ENCODE measurements at regions not wholly inside any gene's neighbourhood (a gene's known extent, or its start where the extent isn't known, plus 50 kb on each side); places are given as distances from the start of the nearest gene placed in this dataset.
A peak's percentile ranks its signal among the peaks of the same experiment; 100 is the strongest.

DNA sequence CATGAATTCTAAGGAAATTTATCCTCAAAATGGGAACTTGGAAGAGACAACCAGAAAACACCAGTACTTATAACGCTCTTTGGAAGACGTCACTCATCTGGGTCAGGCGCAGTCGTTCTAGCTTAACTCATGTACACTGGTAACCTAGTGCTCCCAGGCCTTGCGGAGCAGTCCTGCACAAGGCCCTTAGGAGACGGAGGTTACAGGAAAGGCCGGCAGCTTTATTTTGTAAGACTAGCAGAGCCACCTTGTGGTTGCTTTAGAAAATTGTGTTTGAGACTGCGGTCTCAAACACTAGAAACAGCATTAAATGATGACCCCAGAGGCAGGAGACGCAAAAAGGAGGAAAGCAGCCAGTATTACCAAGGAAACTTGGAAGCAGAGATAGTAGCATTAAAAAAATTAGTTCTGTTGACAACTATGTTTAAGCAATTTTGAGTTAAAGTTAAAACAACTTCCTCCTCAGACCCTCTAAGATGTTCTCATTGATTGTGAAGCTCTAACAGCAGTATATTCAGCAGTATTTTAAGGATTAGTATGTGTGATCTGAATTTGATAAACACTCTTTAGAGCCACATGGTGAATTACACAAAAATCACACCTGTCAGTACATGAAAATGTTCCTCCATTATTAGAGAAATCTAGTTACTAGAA is 141.9 kb upstream of the C2CD4B start:
- Histone ChIP-seq H4K20me1 (ENCODE audit: control insufficient read depth, extremely low read depth, insufficient read depth, low read length) (no peaks in the 10 kb centered on the region), H3K4me3 (replicated peaks in 1 of 4; ENCODE audit: control extremely low read depth in 1 of 4, insufficient read depth in 1 of 4, low read depth in 3 of 4, low read length in 4 of 4) (no peak overlapping the region), H3K27ac (ENCODE audit: insufficient read depth, low read length) (no peak overlapping the region), H3K4me1 (ENCODE audit: control insufficient read depth, extremely low read depth, insufficient read depth, low read length) (no peaks in the 10 kb centered on the region), H3K36me3 (ENCODE audit: control insufficient read depth, insufficient read depth, low read length) (no peaks in the 10 kb centered on the region), H3K9ac (ENCODE audit: insufficient read depth, low read length) (no peak overlapping the region), H3K9me3 (ENCODE audit: control insufficient read depth, insufficient read depth, low read depth, low read length) (no peaks in the 10 kb centered on the region), H3K79me2 (ENCODE audit: control insufficient read depth, insufficient read depth, low read length) (no peaks in the 10 kb centered on the region), H2AFZ (ENCODE audit: low read length) (no peak overlapping the region), H3K4me2 (ENCODE audit: extremely low read depth, insufficient read depth, low read length) (no peak overlapping the region), H3K27me3 (ENCODE audit: control insufficient read depth, insufficient read depth, low read length) (no peaks in the 10 kb centered on the region)
- DNase-seq (ENCODE audit: low read depth in 2 of 2): peak; percentile 68 to 79
- TF ChIP-seq EZH2 (IDR thresholded peaks at IDR 0.05; ENCODE audit: low read length, missing control alignments): no peak
- TF ChIP-seq, protein P1, sequence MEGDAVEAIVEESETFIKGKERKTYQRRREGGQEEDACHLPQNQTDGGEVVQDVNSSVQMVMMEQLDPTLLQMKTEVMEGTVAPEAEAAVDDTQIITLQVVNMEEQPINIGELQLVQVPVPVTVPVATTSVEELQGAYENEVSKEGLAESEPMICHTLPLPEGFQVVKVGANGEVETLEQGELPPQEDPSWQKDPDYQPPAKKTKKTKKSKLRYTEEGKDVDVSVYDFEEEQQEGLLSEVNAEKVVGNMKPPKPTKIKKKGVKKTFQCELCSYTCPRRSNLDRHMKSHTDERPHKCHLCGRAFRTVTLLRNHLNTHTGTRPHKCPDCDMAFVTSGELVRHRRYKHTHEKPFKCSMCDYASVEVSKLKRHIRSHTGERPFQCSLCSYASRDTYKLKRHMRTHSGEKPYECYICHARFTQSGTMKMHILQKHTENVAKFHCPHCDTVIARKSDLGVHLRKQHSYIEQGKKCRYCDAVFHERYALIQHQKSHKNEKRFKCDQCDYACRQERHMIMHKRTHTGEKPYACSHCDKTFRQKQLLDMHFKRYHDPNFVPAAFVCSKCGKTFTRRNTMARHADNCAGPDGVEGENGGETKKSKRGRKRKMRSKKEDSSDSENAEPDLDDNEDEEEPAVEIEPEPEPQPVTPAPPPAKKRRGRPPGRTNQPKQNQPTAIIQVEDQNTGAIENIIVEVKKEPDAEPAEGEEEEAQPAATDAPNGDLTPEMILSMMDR (conservative IDR thresholded peaks at IDR 0.05 in 1 of 2, IDR thresholded peaks at IDR 0.05 in 1 of 2; ENCODE audit: low read depth in 1 of 2, low read length in 2 of 2): peak; percentile 64 to 71

DNA sequence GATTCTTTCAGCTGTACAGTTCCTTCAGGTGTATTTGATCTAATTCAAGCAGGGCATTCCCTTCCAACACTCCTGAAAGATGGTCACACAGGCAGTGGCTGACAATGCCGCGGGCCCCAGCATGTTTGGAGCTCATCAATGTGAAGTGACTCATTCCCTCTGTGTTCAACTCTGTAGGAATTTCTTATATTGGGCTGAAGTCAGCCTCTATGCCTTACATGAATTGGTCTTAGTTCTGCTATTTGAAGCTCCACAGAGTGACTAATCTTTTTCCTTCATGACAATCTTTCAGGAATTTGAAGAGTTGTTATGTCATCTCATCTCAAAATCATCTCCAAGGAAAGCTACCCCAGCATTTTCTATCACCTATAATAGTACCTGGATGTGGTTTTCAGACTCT is 142.5 kb upstream of the C2CD4B start:
- no peaks in the 10 kb centered on the region for H4K20me1 ChIP-seq (ENCODE audit: control insufficient read depth, extremely low read depth, insufficient read depth, low read length)
- H3K36me3 ChIP-seq (ENCODE audit: control insufficient read depth, insufficient read depth, low read length): no peaks in the 10 kb centered on the region
- no peaks in the 10 kb centered on the region for H3K79me2 ChIP-seq (ENCODE audit: control insufficient read depth, insufficient read depth, low read length)
- H3K4me3 ChIP-seq (replicated peaks in 1 of 4; ENCODE audit: control extremely low read depth in 1 of 4, insufficient read depth in 1 of 4, low read depth in 3 of 4, low read length in 4 of 4): no peak overlapping the region
- no peak overlapping the region for H3K4me2 ChIP-seq (ENCODE audit: extremely low read depth, insufficient read depth, low read length)
- H3K27ac ChIP-seq (ENCODE audit: insufficient read depth, low read length): no peak overlapping the region
- no peak for TF ChIP-seq EZH2 (IDR thresholded peaks at IDR 0.05; ENCODE audit: low read length, missing control alignments)
- TF ChIP-seq, protein P1 (conservative IDR thresholded peaks at IDR 0.05 in 1 of 2, IDR thresholded peaks at IDR 0.05 in 1 of 2; ENCODE audit: low read depth in 1 of 2, low read length in 2 of 2): no peak
- H3K4me1 ChIP-seq (ENCODE audit: control insufficient read depth, extremely low read depth, insufficient read depth, low read length): no peaks in the 10 kb centered on the region
- no peak overlapping the region for H3K9ac ChIP-seq (ENCODE audit: insufficient read depth, low read length)
- no peaks in the 10 kb centered on the region for H3K27me3 ChIP-seq (ENCODE audit: control insufficient read depth, insufficient read depth, low read length)
- peak overlapping the region; percentile 21 for H2AFZ ChIP-seq (ENCODE audit: low read length)
- DNase-seq (ENCODE audit: low read depth in 2 of 2): peak in 1 of 2 donors; percentile 80
- H3K9me3 ChIP-seq (ENCODE audit: control insufficient read depth, insufficient read depth, low read depth, low read length): no peaks in the 10 kb centered on the region

DNA sequence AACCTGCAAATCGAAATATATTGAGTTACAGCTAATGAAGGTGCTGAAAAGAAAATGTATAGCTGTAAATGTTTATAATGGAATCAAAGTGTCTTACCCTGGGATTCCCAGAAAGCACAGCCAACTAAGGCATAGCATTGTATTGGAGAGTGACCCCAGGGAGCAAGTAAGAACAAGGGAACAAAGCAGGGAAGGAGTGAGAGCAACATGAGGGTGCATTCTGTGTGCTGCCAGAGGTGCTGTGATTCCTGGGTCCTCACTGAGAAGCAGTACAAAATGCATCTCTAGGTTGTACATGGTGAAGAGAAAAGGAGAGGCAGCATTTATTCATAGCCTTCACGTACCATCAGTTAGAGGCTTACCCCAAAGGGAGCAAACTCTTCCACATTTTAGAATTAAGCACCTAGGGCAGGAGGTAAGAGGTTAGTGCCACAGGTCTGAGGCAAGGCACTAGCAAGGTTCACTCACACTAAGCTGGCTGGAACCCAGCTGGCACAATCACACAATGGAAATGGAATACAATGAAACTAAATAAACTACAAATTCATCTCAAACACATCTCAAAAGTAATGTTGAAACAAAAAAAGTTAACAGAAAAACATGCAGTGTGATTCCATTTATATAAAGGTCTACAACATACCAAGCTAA is 151.5 kb upstream of the C2CD4B start:
- Histone ChIP-seq H3K36me3 (ENCODE audit: control insufficient read depth, insufficient read depth, low read length) (no peaks in the 10 kb centered on the region), H2AFZ (ENCODE audit: low read length) (no peak overlapping the region), H4K20me1 (ENCODE audit: control insufficient read depth, extremely low read depth, insufficient read depth, low read length) (no peaks in the 10 kb centered on the region), H3K4me1 (ENCODE audit: control insufficient read depth, extremely low read depth, insufficient read depth, low read length) (no peaks in the 10 kb centered on the region), H3K9me3 (ENCODE audit: control insufficient read depth, insufficient read depth, low read depth, low read length) (no peaks in the 10 kb centered on the region), H3K4me3 (replicated peaks in 1 of 4; ENCODE audit: control extremely low read depth in 1 of 4, insufficient read depth in 1 of 4, low read depth in 3 of 4, low read length in 4 of 4) (no peak overlapping the region), H3K79me2 (ENCODE audit: control insufficient read depth, insufficient read depth, low read length) (no peaks in the 10 kb centered on the region), H3K4me2 (ENCODE audit: extremely low read depth, insufficient read depth, low read length) (no peak overlapping the region), H3K27ac (ENCODE audit: insufficient read depth, low read length) (no peak overlapping the region), H3K27me3 (ENCODE audit: control insufficient read depth, insufficient read depth, low read length) (peaks cover 2% of the 10 kb centered on the region), H3K9ac (ENCODE audit: insufficient read depth, low read length) (no peak overlapping the region)
- no peak for DNase-seq (ENCODE audit: low read depth in 2 of 2)
- TF ChIP-seq EZH2 (IDR thresholded peaks at IDR 0.05; ENCODE audit: low read length, missing control alignments): no peak
- TF ChIP-seq, protein P1 (conservative IDR thresholded peaks at IDR 0.05 in 1 of 2, IDR thresholded peaks at IDR 0.05 in 1 of 2; ENCODE audit: low read depth in 1 of 2, low read length in 2 of 2): no peak

All from fibroblast of lung (primary cell).